ENCODE measurements at regions not wholly inside any gene's neighbourhood (a gene's known extent, or its start where the extent isn't known, plus 50 kb on each side); places are given as distances from the start of the nearest gene placed in this dataset.
A peak's percentile ranks its signal among the peaks of the same experiment; 100 is the strongest.

DNA sequence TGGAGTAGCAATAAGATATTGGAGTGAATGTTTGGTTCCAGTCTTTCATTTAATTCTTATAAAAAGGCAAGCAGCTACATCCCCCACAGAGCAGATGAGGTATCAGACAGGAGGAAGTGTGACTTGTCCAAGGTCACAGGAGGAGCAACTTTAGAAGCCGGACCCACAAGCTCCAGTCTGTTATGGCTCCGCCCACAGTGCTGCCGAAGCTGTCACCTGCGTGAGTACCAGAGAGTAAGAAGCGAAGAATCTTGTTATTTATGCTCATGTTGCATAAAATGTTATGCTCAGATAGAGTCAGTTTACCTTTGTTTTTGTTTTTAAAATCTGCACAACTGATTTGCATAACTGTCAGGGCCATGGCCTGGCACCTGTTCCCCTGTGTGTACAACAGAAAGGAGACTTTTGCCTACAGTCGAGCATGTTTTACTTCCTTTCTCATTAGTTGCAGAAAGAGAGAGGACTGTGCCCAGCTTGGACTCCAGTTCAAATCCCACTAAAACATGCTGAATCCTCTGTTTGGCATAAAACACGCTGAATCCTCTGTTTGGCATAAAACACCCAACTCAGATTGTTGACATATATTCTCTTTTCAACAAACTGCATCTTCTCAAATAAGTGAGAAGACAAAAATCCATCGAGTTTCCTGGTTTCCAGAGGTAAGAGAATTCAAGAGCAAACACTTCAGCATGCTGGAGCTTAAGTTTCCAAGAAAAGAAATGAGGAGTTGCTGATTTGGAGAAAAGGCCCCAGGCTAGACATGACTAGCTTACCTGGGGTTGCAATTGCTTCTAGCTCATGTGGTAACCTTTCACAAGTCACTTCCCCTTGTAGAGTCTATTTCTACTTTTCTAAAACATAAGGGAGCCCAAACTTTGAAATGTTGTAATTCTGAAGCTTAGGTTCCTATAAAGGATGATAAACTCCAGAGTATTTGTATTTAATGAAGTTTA is 409.8 kb upstream of the ZMIZ1 start:
- TF ChIP-seq, protein P1, sequence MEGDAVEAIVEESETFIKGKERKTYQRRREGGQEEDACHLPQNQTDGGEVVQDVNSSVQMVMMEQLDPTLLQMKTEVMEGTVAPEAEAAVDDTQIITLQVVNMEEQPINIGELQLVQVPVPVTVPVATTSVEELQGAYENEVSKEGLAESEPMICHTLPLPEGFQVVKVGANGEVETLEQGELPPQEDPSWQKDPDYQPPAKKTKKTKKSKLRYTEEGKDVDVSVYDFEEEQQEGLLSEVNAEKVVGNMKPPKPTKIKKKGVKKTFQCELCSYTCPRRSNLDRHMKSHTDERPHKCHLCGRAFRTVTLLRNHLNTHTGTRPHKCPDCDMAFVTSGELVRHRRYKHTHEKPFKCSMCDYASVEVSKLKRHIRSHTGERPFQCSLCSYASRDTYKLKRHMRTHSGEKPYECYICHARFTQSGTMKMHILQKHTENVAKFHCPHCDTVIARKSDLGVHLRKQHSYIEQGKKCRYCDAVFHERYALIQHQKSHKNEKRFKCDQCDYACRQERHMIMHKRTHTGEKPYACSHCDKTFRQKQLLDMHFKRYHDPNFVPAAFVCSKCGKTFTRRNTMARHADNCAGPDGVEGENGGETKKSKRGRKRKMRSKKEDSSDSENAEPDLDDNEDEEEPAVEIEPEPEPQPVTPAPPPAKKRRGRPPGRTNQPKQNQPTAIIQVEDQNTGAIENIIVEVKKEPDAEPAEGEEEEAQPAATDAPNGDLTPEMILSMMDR (IDR thresholded peaks at IDR 0.05; ENCODE audit: low read depth, low read length): no peak
- Histone ChIP-seq H3K27me3 (no peaks in the 10 kb centered on the region), H3K36me3 (no peaks in the 10 kb centered on the region), H3K9me3 (no peaks in the 10 kb centered on the region), H3K4me3 (ENCODE audit: low read depth, low read length) (no peak overlapping the region), H3K4me1 (peaks cover 22% of the 10 kb centered on the region)
- no peak for DNase-seq

DNA sequence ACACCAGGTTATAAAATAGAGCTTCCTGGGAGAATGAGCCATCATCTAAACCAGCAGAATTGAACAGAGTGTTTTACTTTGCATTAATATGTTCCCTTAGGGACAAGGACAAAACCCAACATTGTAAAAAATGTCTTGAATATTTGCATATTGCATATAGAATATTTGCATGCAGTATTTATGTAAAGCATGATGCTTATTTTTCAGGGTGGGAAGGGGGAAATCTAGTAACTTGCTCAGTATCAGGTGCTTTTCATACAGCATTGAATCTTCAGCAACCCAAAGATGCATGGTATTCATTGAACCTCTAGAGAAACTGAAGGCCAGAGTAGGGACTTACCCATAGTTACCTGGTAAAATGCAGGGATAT is 409.2 kb upstream of the ZMIZ1 start:
- H3K36me3 ChIP-seq: no peaks in the 10 kb centered on the region
- peaks cover 22% of the 10 kb centered on the region for H3K4me1 ChIP-seq
- H3K4me3 ChIP-seq (ENCODE audit: low read depth, low read length): no peak overlapping the region
- no peaks in the 10 kb centered on the region for H3K9me3 ChIP-seq
- no peak for DNase-seq
- no peaks in the 10 kb centered on the region for H3K27me3 ChIP-seq
- TF ChIP-seq, protein P1 (IDR thresholded peaks at IDR 0.05; ENCODE audit: low read depth, low read length): no peak

DNA sequence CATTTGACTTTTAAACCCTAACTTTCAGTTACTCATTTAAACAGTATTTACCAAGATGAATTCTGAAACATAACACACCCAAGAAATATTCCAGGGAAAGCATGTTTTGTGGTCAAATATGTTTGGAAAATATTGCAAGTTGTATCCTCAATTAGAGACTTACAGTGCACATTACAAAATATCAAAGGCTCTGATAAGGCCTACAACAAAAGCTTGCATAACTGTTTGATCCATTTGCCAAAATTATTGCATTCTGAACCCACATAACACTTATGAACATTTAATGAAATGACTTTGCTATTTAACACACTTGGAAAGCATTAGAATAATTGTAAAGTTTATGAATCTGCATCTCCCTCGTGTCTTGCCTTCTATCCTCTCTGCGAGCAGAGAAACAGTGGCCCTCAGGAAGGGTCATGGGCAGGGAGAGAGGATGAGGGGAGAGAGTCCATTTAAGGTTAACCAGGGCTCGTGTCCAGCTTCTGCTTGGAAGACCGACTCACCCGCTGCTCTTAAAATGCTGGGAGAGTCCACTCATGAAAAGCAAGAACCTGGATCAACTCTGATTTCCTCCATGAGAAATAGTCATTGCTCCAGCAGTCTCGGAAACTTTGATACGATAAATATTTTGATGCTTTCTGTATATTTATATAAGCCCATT is 408.2 kb upstream of the ZMIZ1 start:
- Histone ChIP-seq H3K36me3 (no peaks in the 10 kb centered on the region), H3K4me1 (peaks cover 20% of the 10 kb centered on the region), H3K27me3 (no peaks in the 10 kb centered on the region), H3K9me3 (no peaks in the 10 kb centered on the region), H3K4me3 (ENCODE audit: low read depth, low read length) (no peak overlapping the region)
- TF ChIP-seq, protein P1 (IDR thresholded peaks at IDR 0.05; ENCODE audit: low read depth, low read length): no peak
- DNase-seq: no peak

DNA sequence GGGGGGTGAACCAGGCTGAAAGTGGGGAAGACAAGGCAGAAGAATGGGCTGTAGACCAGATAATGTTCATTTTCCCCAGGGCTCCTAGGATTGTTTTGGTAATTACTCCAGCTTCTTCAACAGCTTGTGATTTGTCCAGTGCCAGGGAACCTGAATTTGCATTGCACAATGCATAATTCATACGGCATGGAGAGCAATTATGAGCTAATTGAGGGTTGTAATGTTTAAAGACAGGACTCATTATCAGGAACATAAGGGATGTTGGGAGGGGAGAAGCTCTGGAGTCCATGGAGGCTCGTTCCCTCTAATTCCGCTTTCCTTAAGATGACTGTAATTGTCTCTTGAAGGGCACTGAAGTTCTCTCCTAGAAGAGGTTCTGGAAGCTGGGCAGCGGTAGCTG is 405.0 kb upstream of the ZMIZ1 start:
- Histone ChIP-seq H3K4me1 (no peaks in the 10 kb centered on the region), H3K9me3 (no peaks in the 10 kb centered on the region), H3K36me3 (no peaks in the 10 kb centered on the region), H3K4me3 (ENCODE audit: low read depth, low read length) (no peak overlapping the region), H3K27me3 (no peaks in the 10 kb centered on the region)
- no peak for DNase-seq
- TF ChIP-seq, protein P1 (IDR thresholded peaks at IDR 0.05; ENCODE audit: low read depth, low read length): no peak

DNA sequence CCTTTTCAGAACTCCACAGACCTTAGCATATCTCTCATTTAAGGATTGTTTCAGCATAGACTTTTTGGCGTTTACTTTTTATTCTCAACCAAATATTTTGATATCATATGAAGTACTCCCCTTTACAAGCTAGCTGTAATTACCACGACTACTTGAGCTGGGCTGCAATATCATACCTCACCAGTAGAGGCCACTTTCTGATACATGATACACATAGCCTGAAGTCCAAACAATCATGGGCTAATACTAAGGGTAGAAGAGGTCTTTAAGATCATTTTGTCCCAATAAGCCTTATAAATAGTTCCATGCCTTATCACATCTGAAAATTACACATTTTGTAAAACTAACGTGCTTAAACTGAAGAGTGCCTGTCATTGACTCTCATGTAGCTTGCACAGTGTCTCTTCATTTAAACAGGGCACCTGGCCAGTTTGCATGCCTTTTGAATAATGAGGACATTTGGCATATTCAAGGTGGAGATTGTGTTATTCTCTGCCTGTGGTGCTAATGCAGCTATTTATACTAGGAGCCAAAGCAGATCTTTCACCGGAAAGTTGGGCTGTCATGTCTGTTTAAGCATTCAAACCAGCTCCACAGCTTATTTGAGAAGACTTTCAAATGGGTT is 403.7 kb upstream of the ZMIZ1 start:
- H3K36me3 ChIP-seq: no peaks in the 10 kb centered on the region
- no peak overlapping the region for H3K4me3 ChIP-seq (ENCODE audit: low read depth, low read length)
- DNase-seq: no peak
- no peaks in the 10 kb centered on the region for H3K4me1 ChIP-seq
- no peaks in the 10 kb centered on the region for H3K27me3 ChIP-seq
- no peaks in the 10 kb centered on the region for H3K9me3 ChIP-seq
- TF ChIP-seq, protein P1 (IDR thresholded peaks at IDR 0.05; ENCODE audit: low read depth, low read length): peak; percentile 66
